SHP77 (cell line): ENCODE measurements at regions not wholly inside any gene's neighbourhood (a gene's known extent, or its start where the extent isn't known, plus 50 kb on each side); places are given as distances from the start of the nearest gene placed in this dataset.
"Not testable (repeated sequence)": the region's sequence is repeated elsewhere in the genome, so short reads cannot be mapped to it uniquely, and the experiment has no call there.

Source experiments
- DNase-seq, 2 experiments: peaks; one replicate each; lab custom pipeline; 2025; lab: John Stamatoyannopoulos, UW

DNA sequence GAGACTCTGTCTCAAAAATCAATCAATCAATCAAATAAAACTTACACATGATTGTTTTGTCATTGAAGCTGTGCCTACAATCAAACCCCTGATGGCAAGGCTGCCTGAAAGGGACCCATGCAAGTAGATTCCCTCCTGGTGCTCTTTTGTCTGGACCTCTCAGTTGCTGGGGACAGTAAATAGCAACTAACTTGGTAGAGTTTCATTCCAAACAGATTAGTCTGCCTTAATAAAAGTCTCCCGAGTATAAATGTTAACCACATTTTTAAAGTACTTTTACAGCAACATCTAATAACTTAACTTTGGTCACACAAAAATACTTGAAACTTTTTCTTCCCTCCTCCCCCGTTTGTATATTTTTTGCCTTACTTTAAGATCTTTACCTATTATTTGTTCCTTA is 105.5 kb downstream of the FEM1C start:
- DNase-seq, result no peak

DNA sequence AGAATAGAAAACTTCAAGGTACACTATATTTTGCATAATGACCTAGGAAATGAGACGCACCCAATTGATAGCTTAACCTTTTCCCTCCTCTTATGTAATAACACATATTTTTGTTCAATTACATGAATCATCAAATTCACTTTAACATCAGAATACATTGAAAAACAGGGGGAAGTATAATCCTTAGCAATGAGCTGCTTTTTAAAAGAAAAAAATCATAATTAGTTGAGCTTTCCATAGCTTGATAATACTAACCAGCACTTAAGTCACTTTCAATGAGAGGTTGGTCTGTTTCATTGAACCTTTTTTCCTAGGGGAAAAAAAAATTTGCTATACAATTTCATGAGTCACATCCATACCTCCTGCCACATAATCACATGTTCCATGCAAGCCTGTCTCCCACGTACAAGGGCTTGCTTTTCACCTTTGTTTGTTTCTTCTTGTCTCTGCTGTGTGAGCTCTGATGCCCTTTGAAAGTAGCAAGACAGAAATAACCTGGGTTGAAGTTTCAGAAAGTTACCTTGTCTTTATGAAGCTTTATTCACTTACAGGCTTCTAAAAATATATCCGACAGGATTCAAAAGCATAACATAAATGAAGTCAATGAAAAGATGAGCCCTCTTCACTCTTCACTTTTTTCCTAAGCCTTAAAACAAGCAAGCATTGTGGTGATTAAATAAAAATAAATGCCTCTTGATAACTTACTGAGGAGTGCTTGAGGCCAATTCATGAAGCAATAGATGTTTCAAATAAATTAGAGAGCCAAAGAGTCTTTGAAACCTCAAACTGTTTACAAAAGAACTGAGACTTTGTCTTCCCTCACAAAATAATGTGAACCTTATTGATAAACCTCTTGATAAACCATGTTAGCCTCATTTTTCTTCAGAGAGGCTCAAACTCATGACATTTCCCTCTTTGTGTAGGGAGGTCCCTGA is 108.5 kb downstream of the FEM1C start:
- DNase-seq, result no peak

DNA sequence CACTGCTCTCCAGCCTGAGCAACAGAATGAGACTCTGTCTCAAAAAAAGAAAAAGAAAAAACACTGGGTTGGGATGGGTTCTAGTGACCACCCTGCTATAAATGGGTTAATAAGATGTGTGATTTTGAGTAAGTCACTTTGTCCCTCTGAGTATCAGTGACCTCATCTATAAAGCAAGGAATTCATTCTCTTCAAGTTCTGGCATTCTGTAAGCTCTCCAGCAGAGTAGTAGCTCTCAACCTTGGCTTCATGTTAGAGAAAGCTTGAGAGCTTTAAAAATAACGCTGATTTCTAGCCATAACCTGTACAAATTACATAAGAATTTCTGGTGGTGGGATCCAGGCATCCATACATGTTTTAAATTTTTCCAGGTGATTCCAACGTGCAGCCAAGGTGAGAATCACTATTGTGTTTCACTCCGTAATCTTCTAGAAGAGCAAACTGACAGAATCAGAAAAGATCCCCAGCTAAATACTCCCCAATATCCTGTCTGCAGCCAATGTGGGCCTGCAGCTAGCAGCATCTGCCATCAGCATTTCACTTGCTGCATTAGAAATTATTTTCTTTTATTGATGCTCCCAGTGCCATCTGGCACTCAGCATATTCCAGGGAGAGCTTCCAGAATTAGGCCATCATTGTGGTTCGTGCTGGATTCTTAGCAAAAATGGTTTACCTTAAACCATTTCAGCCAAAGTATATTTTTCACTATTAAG is 109.4 kb downstream of the FEM1C start:
- no peak for DNase-seq

DNA sequence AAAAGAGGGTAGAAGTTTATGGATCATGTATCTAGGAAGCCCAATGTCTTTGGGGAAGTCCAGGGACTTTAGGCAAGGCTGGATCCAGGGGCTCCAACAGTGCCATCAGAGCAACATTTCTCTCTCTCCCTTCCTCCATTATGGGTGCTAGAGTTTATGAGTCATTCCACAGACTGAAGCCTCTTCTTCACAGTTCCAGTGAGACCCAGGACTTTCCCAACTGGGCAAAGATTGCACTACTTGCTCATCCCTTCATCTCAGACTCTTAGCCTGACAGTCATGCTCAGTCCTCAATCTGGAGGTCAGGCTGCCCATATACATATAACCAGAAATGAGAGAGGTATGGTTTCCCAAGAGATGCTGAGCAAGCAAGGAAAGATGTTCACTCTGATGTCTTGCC is 110.7 kb downstream of the FEM1C start:
- DNase-seq, result no peak

DNA sequence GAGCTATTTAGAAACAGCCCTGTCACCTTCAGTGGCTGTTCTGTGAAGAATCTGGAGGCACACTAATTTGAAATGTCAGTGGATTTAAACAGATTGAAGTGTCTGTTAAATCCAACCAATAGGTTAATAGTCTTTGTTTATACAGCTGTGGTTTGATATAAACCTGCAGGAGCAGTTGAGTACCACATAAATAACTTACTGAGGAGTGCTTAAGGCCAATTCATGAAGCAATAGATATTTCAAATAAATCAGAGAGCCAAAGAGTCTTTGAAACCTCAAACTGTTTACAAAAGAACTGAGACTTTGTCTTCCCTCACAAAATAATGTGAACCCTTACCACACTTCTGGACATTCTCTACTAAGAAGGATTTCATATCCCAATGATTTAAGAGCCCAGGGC is 111.9 kb downstream of the FEM1C start:
- DNase-seq, result peak; percentile 66 to 71

DNA sequence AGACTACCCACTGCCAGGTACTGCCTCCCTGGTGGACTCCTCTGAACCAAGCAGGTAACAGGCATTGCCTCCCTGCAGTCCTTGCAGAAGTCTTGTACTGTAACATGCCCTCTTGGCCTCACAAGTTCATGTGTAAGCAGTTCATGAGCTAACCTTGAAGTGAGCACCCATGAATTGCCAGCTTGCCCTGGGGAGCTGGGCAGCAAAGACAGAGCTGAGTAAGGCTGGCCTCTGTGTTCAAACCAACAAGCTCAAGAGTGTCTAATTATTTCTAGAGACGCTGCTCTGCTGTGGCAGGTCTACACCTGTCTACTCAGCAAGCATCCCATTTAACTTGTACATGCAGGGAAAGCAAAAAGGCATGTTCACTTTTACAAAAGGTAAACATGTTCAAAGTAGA is 113.5 kb downstream of the FEM1C start:
- DNase-seq, result peak in 1 of 2 experiments; percentile 22

DNA sequence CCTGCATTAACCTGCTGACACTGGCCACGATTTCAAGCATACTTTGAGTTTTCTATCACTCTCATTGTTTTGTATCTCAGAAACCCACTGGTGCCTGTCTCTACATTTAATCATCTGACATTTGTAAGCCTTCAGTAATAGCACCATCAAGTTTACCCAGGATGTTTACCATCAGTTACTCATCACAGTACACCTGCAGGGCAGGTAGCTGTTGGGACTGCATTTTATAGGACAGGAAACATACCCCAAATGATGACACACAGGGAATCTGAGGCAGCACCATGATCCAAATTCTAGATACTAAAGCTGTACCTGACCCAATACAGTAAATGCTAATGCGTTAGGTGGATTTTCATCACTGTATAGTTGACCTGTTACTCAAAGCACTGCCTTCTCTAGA is 114.2 kb downstream of the FEM1C start:
- no peak for DNase-seq

DNA sequence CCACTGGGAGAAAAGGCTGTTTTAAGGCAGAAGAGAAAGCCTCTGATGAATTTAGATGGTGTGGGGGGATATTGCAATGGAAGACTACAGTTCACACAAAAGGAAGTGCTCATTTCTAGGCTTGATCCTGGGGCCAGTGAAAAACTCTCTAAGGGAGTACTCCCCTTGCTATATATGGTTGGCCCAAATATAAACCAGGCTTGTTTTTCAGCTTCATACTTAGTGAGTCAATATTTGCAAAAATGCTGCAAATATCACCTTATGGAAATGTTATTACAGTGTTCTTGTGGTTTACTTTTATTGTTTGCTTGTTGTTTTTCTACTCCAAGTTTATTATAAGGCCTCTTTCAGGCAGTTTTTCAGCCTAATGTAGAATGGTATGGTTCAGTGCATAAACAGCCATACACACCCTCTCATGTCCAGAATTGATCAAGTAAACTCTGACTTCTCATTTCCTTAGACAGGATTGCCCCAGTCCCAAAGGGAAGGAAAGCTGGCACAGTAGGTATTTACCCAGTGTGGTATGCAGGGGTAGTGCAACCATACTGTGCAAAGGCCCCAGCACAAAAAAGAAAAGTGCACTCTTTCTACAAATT is 115.1 kb downstream of the FEM1C start:
- no peak for DNase-seq

DNA sequence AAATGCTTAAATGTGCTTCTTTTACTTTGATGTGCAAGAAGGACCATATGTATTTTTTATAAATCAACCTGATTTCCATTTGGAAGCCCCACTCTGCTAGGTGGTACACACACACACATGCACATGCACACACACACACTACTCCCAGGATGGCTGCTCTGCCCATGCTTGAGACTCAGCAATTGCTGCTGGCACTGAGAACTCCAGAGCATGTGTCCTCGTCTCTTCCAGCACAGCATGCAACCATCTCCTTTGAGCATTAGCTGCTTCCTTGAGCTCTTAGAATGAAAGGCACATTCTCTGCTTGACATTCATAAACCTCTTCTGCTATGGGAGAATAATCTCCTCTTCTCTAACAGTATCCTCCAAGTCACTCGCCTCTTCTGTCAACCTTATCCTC is 115.9 kb downstream of the FEM1C start:
- DNase-seq, result no peak

DNA sequence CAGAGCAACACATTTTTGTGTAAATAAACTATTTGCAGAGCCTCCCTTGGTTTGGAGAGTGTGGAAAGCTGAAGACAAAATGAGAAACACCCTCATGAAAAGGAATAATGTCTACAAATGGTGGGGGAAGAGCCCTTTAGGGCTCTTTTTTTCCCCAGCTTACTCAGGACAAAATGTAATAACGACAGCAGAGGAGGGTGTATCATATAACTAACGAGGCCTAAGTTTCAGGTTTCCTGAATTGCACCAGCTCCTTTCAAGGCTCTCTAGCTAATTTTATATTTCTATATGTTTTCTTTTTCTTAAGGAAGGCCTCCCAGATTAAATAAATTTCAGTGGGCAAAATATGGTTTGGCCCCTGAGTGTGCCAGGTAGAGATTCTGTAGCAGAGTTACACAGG is 116.3 kb downstream of the FEM1C start:
- no peak for DNase-seq

DNA sequence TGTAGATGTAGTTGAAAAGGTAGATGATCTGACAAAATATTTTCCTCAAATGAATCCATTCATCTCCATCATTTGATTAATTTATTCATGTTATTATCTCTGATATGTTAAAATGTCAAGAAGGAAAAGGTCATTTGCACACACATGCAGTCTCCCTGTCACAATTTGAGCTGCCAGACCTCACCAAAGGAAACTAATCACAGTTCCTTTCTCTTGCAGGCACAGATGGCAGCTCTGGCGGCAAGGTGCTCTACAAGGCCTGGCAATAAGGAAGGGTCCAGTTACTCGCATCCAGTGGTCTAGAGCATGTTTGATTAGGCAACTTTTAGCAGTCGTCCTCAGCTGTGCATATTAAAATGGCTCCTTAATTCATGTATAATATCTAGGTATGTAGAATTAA is 120.1 kb downstream of the FEM1C start:
- peak in 1 of 2 experiments; percentile 29 for DNase-seq

DNA sequence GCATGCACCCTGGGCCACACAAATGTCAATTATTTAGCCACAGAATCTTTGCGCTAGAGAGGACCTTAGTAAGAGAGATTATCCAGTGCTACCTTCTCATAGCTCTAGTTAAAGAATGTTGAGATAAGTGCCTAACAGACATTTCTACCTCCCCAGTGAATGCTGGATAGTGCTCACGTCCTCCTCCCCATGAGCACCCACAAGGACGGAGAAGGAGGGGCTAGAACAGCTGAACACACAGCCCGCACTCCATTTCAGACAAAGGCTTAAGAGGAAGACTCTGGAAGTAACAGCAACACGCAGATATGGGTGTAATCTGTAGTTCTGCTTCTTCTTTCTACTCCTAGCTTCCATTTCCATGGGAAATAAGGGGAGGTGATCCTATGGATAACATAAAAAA is 120.5 kb downstream of the FEM1C start:
- DNase-seq, result peak; percentile 69 to 82

DNA sequence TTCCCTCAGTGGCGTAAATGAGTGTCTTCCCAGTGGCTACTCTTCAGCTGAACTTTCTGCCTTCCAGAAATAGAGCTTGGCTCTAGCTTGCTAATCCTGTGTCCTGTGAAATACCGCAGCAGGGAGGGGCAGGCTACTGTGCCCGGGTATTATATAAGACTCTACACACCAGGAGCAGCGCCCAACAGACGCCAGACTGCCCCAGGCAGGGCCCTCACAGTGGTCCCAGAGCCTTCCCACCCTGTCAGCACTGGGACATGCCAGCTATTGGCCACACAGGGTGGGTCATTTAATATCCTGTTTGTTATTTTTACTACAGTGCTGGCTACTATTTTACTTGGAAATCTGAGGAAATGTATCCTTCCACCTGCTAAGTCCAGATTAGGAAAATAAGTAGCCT is 121.0 kb downstream of the FEM1C start:
- peak; percentile 21 to 47 for DNase-seq

DNA sequence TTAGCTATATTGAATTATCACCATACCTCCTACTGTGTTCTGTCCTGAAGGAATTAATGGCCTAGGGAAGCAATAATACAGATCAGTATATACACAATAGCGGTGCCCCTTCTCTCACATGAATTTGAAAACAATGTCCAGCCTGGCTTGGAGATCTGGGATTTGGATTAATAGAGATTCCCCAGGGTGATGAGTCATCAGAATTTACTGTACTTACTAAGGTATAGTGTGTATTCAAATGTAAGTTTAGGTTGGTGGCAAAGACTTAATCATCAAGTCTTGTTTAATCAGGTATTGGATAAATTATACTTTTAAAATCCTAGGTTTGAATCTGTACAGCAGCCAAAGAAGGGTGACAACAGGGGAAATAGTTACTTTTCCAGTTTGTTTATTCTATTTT is 121.5 kb downstream of the FEM1C start:
- DNase-seq, result no peak

DNA sequence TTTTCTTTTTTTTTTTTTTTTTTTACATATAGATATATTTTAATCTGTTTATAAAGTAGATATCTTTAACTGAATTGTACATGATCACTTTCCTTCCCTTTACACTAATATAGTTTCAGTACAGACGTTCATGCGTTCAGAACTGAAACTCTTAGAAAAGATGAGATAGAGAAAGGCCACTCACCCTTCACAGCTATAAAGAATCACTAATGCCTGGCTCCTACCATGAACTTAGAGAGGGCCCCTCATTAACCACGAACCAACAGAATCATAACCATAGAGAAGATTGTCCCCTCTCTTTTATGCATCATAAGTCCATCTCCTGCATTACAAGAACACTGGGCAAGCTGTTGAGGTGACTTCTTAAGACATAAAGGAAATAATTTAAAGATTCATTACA is 123.8 kb downstream of the FEM1C start:
- DNase-seq, result not testable (repeated sequence)

DNA sequence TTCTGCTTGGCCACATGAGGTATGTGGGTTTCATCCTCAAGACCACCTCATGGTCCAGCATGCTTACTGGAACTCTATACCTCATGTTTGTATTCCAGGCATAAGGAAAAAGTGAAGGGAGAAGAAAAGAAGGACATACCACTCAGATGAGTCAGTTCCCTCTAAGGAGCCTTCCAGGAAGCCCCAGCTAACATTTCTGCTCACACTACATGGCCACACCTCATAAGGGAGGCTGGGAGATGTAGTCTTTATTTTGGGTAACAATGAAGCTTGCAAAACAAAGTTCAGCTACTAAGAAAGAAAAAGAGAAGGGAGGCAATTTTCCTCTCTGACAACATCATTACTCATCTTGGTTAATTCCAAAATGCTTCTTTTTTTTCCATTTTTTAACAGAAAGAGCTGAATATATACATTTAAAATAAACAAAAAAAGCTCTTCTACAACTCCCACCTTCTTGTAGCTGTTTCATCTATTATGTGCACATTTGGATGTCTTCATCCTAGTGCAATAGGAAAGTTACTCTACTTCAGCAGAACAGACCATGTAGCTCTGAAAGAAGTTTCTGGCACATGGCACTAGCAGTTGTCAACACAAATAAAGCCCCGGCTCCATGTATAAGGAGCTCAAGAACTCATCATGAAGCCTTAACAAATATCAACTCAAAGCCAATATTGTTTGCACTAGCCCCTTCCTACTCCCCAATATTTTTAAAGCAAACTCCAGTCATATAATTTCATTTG is 123.6 kb upstream of the CCDC112 start:
- DNase-seq, result no peak

DNA sequence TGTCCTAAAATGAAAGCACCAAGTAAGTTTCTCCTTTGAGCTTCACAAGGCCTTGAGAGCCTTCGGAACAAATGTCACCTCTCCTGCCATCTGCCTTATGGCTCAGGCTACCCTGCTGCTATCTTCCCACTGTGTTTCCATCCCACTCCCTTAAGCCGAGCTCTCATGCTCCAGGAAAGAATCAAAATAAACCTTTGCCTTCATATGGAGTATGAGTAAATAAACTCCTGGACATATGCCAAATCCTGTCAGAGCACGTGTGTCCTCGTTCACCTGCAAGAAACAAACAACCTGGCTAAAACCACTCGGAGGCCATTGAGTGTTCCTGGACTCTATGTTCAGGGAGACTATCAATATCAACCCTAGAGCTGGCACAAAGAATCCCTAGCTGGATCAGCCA is 122.3 kb upstream of the CCDC112 start:
- DNase-seq, result peak; percentile 58 to 69

DNA sequence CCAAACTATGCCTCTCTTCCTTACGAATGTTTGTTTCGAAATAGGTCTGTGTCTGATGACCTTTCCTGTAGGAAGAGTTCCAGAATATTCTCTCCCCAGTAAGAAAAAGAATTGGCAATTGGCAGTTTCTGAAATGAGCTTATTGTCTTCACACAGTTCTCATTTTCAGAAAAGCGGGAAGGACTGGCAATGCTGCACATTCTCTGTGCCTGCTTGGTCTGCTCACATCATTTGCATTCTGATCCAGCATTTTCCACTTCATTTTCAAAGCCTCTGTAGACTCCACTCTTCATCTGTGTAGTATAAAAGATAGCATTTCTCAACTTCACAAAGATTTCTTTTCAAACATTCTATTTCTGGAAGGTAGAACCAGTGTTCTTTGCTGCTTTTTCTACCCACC is 120.6 kb upstream of the CCDC112 start:
- no peak for DNase-seq

DNA sequence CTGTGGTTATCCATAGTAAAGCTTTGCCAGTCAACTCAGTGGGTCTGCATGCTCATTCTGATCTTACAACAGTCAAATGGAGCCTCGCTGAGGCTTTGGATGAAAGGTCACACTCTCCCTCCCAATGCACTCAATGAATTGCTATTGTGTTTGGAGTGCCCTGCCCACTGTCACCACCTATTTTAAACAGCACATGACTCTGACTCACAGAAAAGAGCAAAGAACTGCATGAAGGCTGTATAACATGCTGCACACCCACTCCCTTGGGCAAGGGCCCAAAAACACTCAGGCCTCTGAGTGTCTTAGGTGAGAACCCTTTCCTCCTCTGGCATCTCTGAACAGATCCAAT is 118.7 kb upstream of the CCDC112 start:
- peak in 1 of 2 experiments; percentile 18 for DNase-seq

DNA sequence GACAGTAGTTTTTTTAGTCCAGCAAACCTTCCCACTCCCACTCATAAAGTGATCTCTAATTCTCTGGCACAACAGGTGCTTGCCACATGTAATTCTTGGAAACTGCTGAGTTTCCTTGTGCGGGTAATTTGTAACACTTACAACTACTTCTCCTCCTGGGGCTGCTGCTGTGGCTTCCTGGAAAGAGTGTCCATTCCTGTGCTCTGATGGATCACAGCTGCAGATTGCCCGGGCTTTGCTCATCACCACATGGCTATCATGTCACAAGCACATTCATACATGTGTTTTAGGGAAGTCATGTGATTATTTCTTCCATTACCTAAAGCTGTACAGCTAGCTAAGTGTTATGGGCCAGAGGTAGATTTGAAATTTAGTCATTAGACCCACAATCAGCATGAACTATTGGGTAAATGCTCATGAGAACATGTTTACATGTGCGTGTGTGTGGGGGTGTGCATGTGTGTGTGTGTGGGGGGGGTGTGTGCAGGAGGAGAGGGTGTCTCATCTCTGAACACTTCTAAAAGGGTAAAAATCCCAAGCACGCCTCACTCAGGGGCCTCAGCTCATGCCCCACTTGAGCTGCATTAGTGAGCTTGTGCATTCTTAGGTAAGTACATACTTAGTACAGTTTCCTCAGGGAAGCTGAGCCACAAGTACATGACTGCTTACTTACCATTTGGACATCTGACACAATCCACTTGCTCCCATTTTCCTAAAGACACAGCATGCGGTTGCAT is 118.1 kb upstream of the CCDC112 start:
- no peak for DNase-seq

DNA sequence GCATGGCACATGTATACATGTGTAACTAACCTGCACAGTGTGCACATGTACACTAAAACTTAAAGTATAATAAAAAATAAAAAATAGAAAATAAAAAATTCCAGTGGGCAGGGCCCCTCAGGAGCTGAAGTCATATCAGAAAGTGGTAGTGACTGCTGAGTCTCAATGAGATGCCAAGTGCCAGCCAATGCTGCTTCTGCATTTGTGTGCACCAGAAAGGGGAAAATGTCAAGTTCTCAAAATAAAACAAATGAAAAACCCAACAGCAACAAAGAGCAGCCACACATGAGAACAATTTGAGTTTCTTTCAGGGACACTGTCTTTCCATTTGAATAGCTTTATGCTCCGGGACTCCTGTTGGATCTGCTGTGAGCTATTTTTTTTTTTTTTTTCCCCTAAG is 117.2 kb upstream of the CCDC112 start:
- no peak for DNase-seq

DNA sequence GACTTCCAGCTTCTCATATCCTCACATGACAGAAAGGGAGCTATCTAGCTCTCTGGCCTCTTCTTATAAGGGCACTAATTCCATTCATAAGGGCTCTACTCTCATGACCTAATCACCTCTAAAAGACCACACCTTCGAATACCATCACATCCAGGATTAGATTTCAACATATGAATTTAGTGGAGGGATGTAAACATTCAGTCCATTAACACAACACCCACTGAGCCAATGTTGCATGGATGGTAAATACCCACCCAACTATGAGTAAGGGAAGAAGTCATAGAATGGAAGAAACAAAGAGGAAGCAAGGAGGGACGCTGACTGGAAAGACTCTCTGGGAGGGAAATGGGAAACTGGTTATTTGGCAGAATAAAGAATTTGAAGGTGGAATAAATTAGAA is 112.6 kb upstream of the CCDC112 start:
- no peak for DNase-seq
